Activated gamma-delta T cell treated with anti-CD3 and anti-CD28 coated beads, Interleukin-2, amount 50 U/mL, for 16 hours (primary cell): ENCODE measurements at regions not wholly inside any gene's neighbourhood (a gene's known extent, or its start where the extent isn't known, plus 50 kb on each side); places are given as distances from the start of the nearest gene placed in this dataset.

ENCODE experiments used
- DNase-seq: peaks from one replicate; pipeline ENCODE4 v3.0.0-alpha.2; 2020; ENCODE audit warnings: low read depth

DNA sequence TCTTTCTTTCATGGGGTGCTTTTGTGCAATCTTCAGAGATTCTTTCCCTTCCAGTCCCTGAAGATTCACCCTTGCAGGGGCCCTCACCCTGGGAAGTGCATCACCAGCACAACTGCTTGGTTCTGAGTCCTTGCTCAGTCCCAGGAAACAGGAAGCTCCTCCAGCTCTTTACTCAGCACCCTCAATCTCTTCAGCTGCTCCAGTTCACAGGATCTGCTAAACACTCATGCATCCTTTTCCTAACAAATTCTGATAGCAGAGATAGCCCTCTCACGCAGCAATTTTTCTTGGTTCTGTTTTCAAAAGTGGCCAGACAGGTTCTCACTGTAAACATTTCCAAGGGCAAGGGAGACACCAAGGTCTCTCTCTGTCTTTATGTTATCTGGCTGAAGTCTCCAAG is 823.1 kb downstream of the LIG4 start:
- DNase-seq = no peak

DNA sequence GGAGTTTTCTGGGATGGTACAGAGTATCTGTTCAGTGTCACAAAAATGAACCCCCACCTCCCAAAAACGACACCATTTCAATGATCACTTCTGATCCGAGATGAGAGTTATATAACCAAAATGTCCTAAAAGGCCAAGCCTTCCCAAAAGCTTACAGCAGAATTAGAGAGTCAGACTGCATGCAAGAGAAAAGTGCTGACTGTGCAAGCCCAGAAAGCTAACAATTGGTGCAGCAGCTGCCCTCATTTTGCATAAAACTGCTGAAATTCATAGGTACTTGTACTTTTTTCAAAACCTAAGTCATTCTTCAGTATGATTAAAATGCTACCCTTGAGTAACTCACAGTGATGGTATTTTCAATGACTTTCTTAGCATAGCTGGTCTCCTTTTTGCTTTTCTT is 819.6 kb upstream of the ARGLU1 start:
- DNase-seq = no peak

DNA sequence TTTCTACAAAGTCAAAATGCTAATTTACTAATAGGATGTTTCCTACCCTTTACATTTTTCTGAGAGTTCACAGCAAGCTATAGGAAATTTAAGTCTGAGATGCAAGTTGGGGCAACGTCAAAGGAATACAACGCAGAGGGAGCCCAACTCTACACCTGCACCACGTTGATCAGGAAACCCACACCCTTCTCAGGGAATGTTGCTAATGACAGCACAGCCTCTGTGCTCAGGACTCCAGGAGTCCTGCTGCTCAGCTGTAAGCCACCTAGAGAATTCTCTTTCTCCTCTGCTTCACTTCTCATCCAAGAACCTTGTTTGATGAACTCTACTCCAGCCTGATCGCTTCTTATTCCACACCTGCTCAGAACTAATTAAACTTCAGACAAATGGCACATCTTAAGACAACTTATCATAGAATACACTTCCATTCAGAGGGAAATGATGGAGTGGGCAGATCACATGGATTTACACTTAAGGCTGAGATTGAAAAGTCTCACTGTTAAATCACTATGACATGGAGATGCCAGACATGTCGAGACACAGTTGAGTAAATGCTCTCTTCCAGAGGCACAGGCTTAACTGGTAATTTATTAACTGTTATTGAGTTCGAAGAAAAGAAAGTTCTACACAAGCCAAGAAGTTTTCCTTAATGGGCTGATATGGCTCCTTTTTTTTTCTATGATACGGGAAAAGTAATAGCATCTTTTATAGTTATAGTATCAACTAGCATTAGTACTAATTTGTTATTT is 811.6 kb upstream of the ARGLU1 start:
- no peak for DNase-seq

DNA sequence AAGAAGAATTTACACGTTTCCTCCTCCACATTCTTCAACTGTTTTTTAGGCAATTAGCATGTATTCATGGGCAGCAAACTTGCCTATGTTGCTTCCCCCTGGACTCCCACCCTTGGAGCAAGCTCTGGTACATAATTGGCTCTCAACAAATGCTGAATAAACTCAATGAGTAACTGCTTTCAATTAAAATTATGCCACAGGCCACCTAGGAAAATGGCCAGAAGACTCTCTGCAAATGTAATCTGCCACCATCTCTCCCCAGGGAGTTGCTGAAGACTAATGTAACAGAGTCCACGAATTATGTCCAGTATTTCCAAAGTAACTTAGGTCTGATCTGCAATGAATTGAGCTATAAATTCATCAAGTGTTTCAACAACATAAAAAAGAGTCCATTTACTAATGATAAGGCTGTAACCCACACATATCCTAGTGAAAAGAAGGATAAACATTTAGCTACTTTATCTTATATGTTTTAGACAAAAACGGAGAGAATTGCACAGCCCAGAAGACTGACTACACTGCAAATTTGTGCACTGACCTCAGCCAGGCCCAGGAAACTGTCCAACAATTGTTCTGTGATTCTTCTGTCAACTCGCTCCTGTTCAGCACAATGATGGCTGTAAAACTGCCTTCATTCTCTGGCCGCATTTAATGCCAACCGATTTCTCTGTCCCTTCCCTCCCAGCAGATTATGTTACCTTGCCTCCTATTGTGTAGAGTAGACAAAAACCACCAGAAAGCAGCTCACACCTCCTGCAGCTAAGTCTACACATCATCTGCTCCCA is 808.6 kb upstream of the ARGLU1 start:
- no peak for DNase-seq

- DNase-seq = no peak
Measured at GRCh38 chr13:107375701-107376340, 807.9 kb upstream of the ARGLU1 start.

- no peak for DNase-seq
Measured at GRCh38 chr13:107374038-107374437, 806.1 kb upstream of the ARGLU1 start.

- DNase-seq = no peak
Measured at GRCh38 chr13:107373551-107373950, 805.6 kb upstream of the ARGLU1 start.

DNA sequence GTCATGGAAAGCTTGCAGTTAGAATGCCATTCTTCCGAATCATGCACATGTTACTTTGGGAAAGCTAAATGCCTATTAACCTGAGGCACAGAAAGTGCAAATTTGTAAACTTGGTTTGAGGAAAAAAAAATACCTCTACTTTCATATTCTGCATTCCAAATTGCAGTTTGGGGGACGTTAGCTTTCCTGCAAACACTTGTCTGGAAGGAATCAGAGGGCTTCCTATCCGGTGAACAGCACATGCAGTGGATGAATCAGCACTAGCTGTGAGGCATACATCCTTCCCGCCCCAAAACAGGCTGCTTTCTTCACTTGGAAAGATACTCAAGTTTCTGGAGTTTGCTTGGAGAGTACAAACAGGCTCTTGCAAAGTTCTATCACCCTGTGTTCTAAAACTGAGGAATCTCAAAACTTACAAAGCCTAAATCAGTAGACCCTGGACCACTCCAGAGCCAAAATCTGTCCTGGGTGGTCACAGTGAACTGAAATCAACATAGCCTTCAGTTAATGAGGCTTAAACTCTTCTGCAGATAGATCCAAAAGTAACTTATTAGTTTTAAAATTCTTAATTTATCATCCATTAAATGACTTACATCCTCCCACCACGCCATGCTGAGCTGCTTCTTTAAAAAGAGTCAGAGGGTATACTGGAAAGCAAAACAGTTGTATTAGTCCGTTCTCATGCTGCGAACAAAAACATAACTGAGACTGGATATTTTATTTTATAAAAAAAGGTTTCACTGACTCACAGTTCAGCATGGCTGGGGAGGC is 802.3 kb upstream of the ARGLU1 start:
- DNase-seq = no peak

DNA sequence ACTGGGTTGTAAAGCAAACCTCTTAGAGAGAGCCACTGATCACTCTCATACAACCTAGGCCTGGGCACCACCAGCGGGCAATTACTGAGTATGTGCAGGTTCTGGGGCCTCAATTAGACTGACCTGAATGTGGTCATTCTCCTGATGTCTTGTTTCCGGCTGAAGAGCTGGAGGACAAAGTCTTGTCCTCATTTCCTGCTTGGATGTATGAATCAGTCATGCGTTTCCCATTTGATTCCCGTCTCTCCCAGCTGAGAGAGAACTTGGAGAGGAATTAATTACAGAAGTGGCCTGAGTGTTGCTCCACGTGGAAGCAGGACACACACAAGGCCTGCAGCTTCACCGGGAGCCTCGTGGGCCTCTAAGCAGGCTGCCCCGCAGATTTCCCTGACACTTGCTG is 799.3 kb upstream of the ARGLU1 start:
- DNase-seq = no peak

GRCh38 chr13:107365466-107366215 is 797.7 kb upstream of the ARGLU1 start:
- DNase-seq = no peak

DNA sequence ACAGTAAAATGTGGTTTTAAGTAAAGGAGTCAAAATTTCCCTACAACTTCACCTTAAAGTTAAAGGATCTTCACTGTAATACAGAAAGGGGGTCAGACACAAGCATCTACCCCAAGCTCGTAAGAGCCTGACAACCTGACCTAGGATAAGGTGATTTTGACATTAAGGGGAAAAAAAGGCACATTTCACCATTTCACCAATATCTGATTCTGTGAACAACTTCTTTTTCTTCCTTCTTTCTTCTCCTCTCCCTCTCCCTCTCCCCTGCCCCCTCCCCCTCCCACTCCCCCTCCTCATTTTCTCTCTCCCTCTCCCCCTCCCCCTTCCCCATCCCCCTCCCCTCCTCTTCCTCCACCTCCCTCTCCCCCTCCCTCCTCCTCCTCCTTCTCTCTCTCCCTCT is 796.7 kb upstream of the ARGLU1 start:
- DNase-seq = no peak

DNA sequence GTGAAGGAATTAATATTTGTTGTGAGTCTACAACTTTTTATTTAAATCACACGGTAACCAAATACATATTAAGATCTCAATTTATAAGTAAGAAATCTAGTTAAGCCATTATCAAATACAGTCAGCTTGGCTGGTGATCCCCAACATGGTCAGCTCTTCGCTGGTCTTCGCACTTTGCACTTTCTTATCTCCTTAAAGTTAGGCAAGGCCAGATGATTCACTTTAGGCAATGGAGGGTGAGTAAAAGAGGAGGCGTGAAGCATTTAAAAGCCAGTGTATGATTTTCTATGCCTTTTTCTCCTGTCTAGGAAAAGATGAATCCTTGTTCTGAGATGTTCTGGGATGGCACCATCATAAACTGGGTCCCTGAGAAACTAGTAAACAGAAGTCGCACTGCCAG is 793.7 kb upstream of the ARGLU1 start:
- DNase-seq = no peak

DNA sequence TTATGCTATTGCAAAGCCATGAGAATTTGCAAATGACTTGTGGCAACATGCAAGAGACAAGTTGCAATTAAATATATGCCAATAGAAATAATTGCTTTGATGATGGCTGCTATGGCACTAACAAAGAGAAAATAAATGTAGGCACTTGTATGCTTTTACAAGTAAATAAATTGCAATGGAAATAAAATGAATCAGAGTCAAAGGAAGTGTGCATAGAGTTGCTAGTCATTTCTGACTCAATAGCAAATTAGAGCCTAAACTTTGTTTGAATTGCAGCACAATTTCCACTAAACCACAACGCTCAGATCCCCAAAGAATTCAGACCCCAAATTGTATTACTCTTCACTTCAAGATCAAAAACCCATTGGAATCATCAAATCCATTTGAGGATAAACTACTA is 792.1 kb upstream of the ARGLU1 start:
- no peak for DNase-seq

DNA sequence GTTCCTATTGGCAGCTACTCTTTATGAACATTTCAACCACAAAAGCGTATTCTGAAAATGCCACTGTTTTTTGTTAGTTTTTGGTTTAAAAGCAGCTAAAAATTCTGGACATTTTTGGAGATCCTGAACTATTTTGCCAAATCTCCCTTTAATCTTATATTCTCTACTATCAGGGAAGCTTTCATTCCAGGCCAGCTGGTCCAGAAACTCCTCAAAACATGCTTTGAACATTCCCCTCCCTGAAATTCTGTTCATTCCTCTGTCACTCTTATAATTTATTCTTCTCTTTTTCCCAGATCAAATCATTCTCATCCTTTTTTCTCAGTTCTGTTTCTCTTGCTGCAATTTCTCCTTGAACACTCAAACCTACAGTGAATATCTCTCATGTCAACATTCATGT is 790.9 kb upstream of the ARGLU1 start:
- DNase-seq = no peak

DNA sequence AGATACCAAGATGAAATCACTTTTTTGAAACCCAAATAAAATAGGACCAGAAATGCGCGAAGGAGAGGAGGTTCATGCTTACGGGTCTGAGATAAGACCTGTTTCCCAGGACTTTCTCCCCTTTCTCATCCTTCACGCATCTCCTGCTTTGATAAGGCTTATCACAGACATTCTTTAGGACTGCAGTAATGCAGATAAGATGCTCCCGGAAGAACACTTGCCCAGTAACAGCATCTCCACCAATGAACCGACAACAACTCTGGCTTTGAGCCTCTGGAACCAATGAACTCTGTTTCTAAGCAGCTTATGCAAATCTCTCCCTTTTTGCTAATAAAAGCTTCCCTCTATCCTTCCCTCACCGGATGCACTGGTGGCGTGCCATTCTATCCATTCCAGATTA is 783.4 kb upstream of the ARGLU1 start:
- DNase-seq = no peak

GRCh38 chr13:107348925-107349324 is 781.0 kb upstream of the ARGLU1 start:
- DNase-seq = no peak

DNA sequence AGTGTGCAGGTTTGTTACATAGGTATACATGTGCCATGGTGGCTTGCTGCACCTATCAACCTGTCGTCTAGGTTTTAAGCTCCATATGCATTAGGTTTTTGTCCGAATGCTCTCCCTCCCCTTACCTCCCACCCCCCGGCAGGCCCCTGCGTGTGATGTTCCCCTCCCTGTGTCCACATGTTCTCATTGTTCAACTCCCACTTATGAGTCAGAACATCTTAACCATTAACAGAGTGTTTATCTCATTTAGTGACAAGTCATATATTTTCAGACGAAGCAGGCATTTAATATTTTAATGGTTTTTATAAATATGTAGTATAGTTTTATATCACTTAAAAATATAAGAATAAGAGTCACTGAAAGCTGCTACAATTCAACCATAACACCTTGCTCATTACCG is 780.5 kb upstream of the ARGLU1 start:
- no peak for DNase-seq

GRCh38 chr13:107347641-107348369 is 779.9 kb upstream of the ARGLU1 start:
- DNase-seq = no peak

DNA sequence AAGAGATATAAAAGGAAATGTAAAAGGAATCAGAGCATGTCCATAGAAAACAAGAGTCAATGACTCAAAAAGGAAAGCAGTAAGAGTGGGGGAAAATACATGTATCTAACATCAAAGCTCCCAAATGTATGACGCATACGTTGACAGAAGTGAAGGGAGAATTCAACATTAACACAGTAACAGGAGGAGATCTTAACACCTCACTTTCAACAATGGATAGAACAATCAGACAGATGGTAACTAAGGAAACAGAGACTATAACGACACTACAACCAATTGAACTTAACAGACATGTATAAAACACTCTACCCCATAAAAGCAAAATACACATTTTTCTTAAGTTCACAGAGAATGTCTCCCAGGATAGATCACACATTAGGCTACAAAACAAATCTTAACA is 774.8 kb upstream of the ARGLU1 start:
- no peak for DNase-seq

- no peak for DNase-seq
Measured at GRCh38 chr13:107339209-107339608, 771.3 kb upstream of the ARGLU1 start.

- no peak for DNase-seq
Measured at GRCh38 chr13:107332188-107332587, 764.3 kb upstream of the ARGLU1 start.
